ENCODE measurements at regions not wholly inside any gene's neighbourhood (a gene's known extent, or its start where the extent isn't known, plus 50 kb on each side); places are given as distances from the start of the nearest gene placed in this dataset.
"Not testable (repeated sequence)": the region's sequence is repeated elsewhere in the genome, so short reads cannot be mapped to it uniquely, and the experiment has no call there.

DNA sequence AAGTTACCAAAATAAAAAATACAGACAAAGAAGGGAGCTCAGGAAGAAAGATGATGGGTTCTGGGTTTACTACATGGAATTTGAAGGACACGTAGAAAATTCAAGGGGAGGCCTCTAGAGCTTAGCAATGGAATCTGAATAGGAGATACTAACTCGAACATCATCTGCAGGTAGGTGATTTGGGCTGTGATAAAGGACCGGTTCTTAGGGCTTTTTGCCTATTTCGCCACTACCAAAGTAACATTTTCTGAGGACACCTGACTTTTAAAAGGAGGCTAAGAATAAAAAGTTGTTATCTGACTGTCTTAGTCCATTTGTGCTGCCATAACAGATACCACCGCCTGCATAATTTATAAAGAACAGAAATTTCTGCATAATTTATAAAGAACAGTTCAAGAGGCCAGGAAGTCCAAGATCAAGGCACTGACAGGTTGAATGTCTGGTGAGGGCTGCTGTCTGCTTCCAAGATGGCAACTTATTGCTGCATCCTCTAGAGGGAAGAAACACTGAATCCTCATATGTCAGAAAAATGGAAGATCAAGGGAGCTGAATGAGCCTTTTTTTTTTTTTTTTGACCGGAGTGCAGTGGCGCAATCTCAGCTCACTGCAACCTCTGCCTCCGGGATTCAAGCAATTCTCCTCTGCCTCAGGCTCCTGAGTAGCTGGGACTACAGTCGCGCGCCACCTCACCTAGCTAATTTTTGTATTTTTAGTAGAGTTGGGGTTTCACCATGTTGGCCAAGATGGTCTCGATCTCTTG lies 67.9 kb upstream of the UBE2E2 start:
- no peaks in the 10 kb centered on the region for H3K27me3 ChIP-seq (ENCODE audit: insufficient read depth, low read length)
- H3K4me1 ChIP-seq (ENCODE audit: insufficient read depth, low read length) = no peaks in the 10 kb centered on the region
- H3K4me3 ChIP-seq (ENCODE audit: low read length) = no peak overlapping the region
- no peaks in the 10 kb centered on the region for H3K36me3 ChIP-seq (ENCODE audit: insufficient read depth, low read length)
- no peak overlapping the region for H2AFZ ChIP-seq (ENCODE audit: low read depth, low read length)
- H3K9me3 ChIP-seq (ENCODE audit: low read length) = no peaks in the 10 kb centered on the region

DNA sequence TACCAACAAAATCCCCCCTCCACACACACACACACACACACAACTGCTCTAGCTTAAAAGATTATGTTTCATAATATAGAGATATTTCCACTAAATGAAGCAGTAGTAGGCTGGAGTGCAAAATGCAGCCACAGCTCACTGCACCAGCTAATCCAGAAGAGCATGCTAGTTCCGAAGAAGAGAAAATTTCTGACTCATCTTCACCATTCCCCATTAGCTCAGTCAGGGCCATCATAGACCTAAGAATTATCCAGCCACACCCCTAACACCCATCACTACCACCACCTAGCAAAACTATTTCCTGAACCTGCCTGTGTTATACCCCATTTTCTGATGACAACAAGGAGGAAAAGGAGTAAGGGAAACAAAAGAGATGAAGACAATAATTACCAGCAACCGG lies 67.1 kb upstream of the UBE2E2 start:
- no peak overlapping the region for H3K4me3 ChIP-seq (ENCODE audit: low read length)
- H2AFZ ChIP-seq (ENCODE audit: low read depth, low read length) = no peak overlapping the region
- no peaks in the 10 kb centered on the region for H3K9me3 ChIP-seq (ENCODE audit: low read length)
- H3K36me3 ChIP-seq (ENCODE audit: insufficient read depth, low read length) = no peaks in the 10 kb centered on the region
- no peaks in the 10 kb centered on the region for H3K4me1 ChIP-seq (ENCODE audit: insufficient read depth, low read length)
- no peaks in the 10 kb centered on the region for H3K27me3 ChIP-seq (ENCODE audit: insufficient read depth, low read length)

DNA sequence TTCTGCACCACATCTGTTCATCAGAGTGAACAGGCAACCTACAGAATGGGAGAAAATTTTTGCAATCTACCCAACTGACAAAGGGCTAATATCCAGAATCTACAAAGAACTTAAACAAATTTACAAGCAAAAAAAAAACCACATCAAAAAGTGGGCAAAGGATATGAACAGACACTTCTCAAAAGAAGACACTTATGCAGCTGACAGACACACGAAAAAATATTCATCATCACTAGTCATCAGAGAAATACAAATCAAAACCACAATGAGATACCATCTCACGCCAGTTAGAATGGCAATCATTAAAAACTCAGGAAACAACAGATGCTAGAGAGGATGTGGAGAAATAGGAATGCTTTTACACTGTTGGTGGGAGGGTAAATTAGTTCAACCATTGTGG lies 59.1 kb upstream of the UBE2E2 start:
- H3K4me1 ChIP-seq (ENCODE audit: insufficient read depth, low read length); H3K36me3 ChIP-seq (ENCODE audit: insufficient read depth, low read length); H3K9me3 ChIP-seq (ENCODE audit: low read length); H3K4me3 ChIP-seq (ENCODE audit: low read length); H2AFZ ChIP-seq (ENCODE audit: low read depth, low read length); H3K27me3 ChIP-seq (ENCODE audit: insufficient read depth, low read length): not testable (repeated sequence)

DNA sequence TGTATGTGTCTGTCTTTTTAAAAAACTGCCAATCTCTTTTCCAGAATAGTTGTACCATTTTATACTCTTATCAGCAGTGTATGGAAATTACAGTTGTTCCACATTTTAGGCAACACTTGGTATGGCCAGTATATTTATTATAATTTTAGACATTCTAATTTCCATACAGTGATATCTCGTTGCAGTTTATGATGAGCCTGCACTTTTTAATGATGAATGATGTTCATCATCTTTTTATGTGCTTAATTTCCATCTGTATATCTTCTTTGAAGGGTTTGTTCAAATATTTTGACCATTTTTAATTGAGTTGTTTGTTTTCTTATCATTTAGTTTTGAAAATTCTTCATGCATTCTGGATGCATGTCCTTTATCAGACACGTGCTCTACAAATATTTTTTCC lies 57.0 kb upstream of the UBE2E2 start:
- Histone ChIP-seq H3K27me3 (ENCODE audit: insufficient read depth, low read length) (no peaks in the 10 kb centered on the region), H2AFZ (ENCODE audit: low read depth, low read length) (no peak overlapping the region), H3K36me3 (ENCODE audit: insufficient read depth, low read length) (no peaks in the 10 kb centered on the region), H3K4me1 (ENCODE audit: insufficient read depth, low read length) (no peaks in the 10 kb centered on the region), H3K4me3 (ENCODE audit: low read length) (no peak overlapping the region), H3K9me3 (ENCODE audit: low read length) (no peaks in the 10 kb centered on the region)

DNA sequence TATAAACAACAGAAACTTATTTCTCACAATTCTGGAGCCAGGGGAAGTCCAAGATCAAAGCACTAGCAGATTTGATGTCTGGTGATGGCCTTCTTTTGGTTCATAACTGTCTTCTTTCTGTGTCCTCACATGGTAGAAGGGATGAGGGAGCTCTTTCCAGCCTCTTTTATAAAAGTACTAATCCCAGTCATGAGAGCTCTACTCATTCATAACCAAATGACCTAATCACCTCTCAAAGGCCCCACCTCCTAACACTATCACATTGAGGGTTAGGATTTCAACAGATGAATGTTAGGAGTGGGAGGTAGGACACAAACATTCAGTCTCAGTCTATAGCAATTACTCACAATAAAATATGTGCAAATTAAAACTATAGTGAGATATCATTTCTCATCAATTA lies 50.1 kb upstream of the UBE2E2 start:
- H3K9me3 ChIP-seq (ENCODE audit: low read length) = no peaks in the 10 kb centered on the region
- no peak overlapping the region for H2AFZ ChIP-seq (ENCODE audit: low read depth, low read length)
- H3K4me1 ChIP-seq (ENCODE audit: insufficient read depth, low read length) = no peaks in the 10 kb centered on the region

More for the DNA sequence above, 50.1 kb upstream of the UBE2E2 start:
- Histone ChIP-seq H3K36me3 (ENCODE audit: insufficient read depth, low read length) (no peaks in the 10 kb centered on the region), H3K4me3 (ENCODE audit: low read length) (no peak overlapping the region), H3K27me3 (ENCODE audit: insufficient read depth, low read length) (no peaks in the 10 kb centered on the region)
